ENCODE measurements at regions not wholly inside any gene's neighbourhood (a gene's known extent, or its start where the extent isn't known, plus 50 kb on each side); places are given as distances from the start of the nearest gene placed in this dataset.

DNA sequence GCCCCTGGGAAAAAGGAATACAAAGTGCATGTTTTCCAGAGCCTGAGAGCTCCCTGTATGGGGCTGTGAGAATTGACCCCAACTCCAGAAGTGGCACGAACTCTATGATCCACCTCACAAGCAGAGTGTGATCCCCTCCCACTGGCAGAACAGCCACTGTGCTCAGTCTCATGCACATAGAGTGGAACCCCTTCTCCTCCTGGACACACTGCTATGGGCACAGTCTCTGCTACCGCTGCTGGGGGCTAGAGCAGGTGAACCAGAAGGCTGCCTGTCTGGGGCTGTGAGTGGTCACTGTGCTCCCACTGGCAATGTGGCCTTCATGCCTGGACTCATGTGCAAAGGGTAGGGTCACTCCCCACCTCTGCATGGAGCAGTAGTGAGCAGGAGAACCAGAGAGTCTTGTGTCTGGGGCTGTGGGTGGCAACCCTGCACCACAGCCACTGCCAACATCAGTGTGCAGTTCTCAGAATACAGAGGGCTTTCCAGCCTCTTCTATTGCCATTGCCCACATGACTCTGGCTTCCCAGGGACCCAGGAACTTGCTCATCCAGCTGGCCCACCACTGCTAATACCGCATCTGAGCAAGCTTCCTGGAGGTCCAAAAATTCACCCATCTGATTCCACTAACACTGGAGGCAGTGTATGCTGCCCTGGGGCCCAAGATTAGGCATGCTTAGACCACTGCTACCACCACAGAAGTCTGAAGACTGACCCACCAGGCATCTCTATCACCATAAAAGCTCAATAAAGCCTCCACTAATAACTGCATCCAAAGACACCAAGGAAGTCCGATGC lies 343.7 kb upstream of the SOX14 start:
- Histone ChIP-seq H3K36me3 (replicated peaks in 1 of 2; ENCODE audit: control insufficient read depth in 1 of 2, insufficient read depth in 2 of 2, low read length in 2 of 2) (no peaks in the 10 kb centered on the region), H2AFZ (ENCODE audit: insufficient read depth, low read depth, low read length, poor library complexity, severe bottlenecking) (no peak overlapping the region), H3K27me3 (ENCODE audit: control insufficient read depth in 2 of 2, insufficient read depth in 2 of 2, low read length in 2 of 2) (no peaks in the 10 kb centered on the region), H3K4me1 (ENCODE audit: control insufficient read depth in 1 of 2, insufficient read depth in 2 of 2, low read length in 2 of 2) (no peaks in the 10 kb centered on the region), H3K4me2 (replicated peaks; ENCODE audit: extremely low read depth, low read length, poor library complexity, severe bottlenecking) (no peak overlapping the region), H3K9me3 (replicated peaks in 1 of 2; ENCODE audit: control insufficient read depth in 1 of 2, insufficient read depth in 1 of 2, low read length in 2 of 2) (peaks cover 11 to 20% of the 10 kb centered on the region in 2 donors), H3K79me2 (ENCODE audit: insufficient read depth, low read length) (no peaks in the 10 kb centered on the region), H4K20me1 (ENCODE audit: insufficient read depth, low read length) (no peaks in the 10 kb centered on the region), H3K27ac (ENCODE audit: low read depth in 1 of 2, low read length in 2 of 2) (no peak overlapping the region), H3K9ac (ENCODE audit: insufficient read depth, low read length, poor library complexity, severe bottlenecking) (no peak overlapping the region), H3K4me3 (replicated peaks in 1 of 3; ENCODE audit: low read depth in 2 of 3, low read length in 3 of 3) (no peak overlapping the region)
- Mint-ChIP-seq H3K27ac (no peak overlapping the region), H3K36me3 (no peaks in the 10 kb centered on the region), H3K4me1 (no peaks in the 10 kb centered on the region), H3K4me3 (no peak overlapping the region), H3K9me3 (peaks cover 8 to 20% (median 12%) of the 10 kb centered on the region in 7 donors), H3K27me3 (ENCODE audit: low read depth in 3 of 3) (no peaks in the 10 kb centered on the region)
- TF ChIP-seq, protein P1, sequence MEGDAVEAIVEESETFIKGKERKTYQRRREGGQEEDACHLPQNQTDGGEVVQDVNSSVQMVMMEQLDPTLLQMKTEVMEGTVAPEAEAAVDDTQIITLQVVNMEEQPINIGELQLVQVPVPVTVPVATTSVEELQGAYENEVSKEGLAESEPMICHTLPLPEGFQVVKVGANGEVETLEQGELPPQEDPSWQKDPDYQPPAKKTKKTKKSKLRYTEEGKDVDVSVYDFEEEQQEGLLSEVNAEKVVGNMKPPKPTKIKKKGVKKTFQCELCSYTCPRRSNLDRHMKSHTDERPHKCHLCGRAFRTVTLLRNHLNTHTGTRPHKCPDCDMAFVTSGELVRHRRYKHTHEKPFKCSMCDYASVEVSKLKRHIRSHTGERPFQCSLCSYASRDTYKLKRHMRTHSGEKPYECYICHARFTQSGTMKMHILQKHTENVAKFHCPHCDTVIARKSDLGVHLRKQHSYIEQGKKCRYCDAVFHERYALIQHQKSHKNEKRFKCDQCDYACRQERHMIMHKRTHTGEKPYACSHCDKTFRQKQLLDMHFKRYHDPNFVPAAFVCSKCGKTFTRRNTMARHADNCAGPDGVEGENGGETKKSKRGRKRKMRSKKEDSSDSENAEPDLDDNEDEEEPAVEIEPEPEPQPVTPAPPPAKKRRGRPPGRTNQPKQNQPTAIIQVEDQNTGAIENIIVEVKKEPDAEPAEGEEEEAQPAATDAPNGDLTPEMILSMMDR (IDR thresholded peaks at IDR 0.05): no peak
- DNase-seq: no peak
- intact Hi-C loops (cut with micrococcal nuclease): no loop called here
- 96% methylated on average over 3 of the region's 4 CpGs for WGBS (ENCODE audit: insufficient coverage)

DNA sequence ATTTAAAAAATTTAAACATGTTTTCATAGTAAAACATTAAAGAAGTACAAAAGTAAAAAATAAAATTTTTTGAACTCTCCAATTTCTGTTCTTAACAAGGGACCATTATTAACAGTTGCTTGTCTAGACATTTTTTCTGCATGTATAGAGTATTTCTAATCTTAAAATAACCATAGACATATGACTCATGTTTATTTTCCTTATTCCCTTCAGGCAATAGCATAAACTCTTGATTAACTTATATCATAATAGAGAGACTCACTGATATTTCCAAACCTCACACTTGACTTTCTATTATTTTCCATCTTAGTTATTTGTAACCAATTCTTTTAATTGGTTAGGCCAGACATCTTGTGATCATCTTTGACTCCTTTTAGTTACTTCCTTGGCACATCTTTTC lies 325.6 kb upstream of the SOX14 start:
- Mint-ChIP-seq H3K4me1 (no peaks in the 10 kb centered on the region), H3K27me3 (ENCODE audit: low read depth in 3 of 3) (peaks cover 0 to 1% (median 0%) of the 10 kb centered on the region in 3 donors), H3K9me3 (peaks cover 0 to 9% (median 2%) of the 10 kb centered on the region in 7 donors), H3K4me3 (no peak overlapping the region), H3K27ac (no peak overlapping the region), H3K36me3 (no peaks in the 10 kb centered on the region)
- no peaks in the 10 kb centered on the region for H3K36me3 ChIP-seq (replicated peaks in 1 of 2; ENCODE audit: control insufficient read depth in 1 of 2, insufficient read depth in 2 of 2, low read length in 2 of 2)
- H3K27me3 ChIP-seq (ENCODE audit: control insufficient read depth in 2 of 2, insufficient read depth in 2 of 2, low read length in 2 of 2): no peaks in the 10 kb centered on the region
- no peaks in the 10 kb centered on the region for H3K9me3 ChIP-seq (replicated peaks in 1 of 2; ENCODE audit: control insufficient read depth in 1 of 2, insufficient read depth in 1 of 2, low read length in 2 of 2)
- no peak overlapping the region for H3K9ac ChIP-seq (ENCODE audit: insufficient read depth, low read length, poor library complexity, severe bottlenecking)
- no peaks in the 10 kb centered on the region for H3K4me1 ChIP-seq (ENCODE audit: control insufficient read depth in 1 of 2, insufficient read depth in 2 of 2, low read length in 2 of 2)
- no peaks in the 10 kb centered on the region for H3K79me2 ChIP-seq (ENCODE audit: insufficient read depth, low read length)
- no peak for DNase-seq
- TF ChIP-seq, protein P1 (IDR thresholded peaks at IDR 0.05): no peak
- intact Hi-C loops (cut with micrococcal nuclease): no loop called here
- H3K27ac ChIP-seq (ENCODE audit: low read depth in 1 of 2, low read length in 2 of 2): no peak overlapping the region
- H3K4me2 ChIP-seq (replicated peaks; ENCODE audit: extremely low read depth, low read length, poor library complexity, severe bottlenecking): no peak overlapping the region
- no peaks in the 10 kb centered on the region for H4K20me1 ChIP-seq (ENCODE audit: insufficient read depth, low read length)
- H2AFZ ChIP-seq (ENCODE audit: insufficient read depth, low read depth, low read length, poor library complexity, severe bottlenecking): no peak overlapping the region
- no peak overlapping the region for H3K4me3 ChIP-seq (replicated peaks in 1 of 3; ENCODE audit: low read depth in 2 of 3, low read length in 3 of 3)

Data from CD14-positive monocyte (primary cell).